AG09309 (cell line): ENCODE measurements at regions not wholly inside any gene's neighbourhood (a gene's known extent, or its start where the extent isn't known, plus 50 kb on each side); places are given as distances from the start of the nearest gene placed in this dataset.

ENCODE experiments used
- DNase-seq: peaks from one replicate; pipeline ENCODE4 v3.0.0-alpha.2; 2010; ENCODE audit warnings: low read depth
- H3K4me3 ChIP-seq: 2 replicates; pipeline ENCODE4 v1.5.1; 2011; ENCODE audit warnings: mild to moderate bottlenecking, low read depth, low read length, moderate library complexity; ENCODE audit not compliant: control insufficient read depth
- TF ChIP-seq, protein P1 (sequence below): IDR thresholded peaks from 2 replicates; pipeline ENCODE4 v1.5.1; 2011; ENCODE audit warnings: mild to moderate bottlenecking, low read depth, low read length, inconsistent platforms; ENCODE audit not compliant: insufficient read depth, control insufficient read depth; ENCODE audit errors: missing control alignments

DNA sequence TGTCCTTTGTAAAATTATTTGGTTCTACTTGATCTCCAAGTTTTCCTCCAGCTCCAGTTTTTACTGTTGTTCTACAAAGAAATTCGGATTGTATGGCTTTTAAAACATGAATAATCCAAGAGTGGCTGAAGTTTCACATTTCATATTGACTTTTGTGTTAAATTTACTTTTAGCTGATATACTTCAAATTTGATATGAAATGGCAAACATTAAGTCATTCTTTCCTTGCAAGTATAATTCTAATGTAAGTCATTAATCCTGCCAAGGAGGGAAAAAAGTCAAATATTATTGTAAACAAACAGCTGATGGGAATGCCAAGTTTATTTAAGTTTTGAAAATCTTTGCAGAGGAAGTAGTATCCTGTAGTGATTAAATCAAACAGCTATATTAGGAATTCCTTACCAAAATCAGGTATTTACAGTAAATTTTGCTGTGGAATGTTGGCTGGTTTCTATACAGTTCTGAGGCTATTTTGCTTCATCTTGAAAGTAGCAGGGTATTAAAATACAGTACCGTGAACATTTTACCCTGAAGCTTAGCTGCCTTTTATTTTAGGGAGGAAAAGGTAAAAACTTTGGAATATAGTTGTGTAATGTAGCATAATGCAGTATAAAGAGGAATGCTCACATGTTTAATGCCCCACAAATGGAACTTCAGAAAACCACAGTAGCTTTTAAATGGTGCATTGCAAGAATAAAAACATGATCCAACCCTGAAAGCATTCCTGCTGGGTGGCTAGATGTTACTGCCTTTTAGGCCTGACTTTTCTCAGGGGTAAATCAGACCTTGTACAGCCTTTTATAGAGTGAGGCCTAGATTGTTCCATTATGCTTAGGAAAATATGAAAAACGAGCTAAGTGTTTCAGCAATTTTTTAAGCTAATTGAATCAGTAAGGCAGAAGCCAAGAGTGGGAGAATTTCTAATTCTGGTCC is 62.7 kb upstream of the NT5C1B start:
- TF ChIP-seq, protein P1, sequence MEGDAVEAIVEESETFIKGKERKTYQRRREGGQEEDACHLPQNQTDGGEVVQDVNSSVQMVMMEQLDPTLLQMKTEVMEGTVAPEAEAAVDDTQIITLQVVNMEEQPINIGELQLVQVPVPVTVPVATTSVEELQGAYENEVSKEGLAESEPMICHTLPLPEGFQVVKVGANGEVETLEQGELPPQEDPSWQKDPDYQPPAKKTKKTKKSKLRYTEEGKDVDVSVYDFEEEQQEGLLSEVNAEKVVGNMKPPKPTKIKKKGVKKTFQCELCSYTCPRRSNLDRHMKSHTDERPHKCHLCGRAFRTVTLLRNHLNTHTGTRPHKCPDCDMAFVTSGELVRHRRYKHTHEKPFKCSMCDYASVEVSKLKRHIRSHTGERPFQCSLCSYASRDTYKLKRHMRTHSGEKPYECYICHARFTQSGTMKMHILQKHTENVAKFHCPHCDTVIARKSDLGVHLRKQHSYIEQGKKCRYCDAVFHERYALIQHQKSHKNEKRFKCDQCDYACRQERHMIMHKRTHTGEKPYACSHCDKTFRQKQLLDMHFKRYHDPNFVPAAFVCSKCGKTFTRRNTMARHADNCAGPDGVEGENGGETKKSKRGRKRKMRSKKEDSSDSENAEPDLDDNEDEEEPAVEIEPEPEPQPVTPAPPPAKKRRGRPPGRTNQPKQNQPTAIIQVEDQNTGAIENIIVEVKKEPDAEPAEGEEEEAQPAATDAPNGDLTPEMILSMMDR = no peak
- no peak overlapping the region for H3K4me3 ChIP-seq
- DNase-seq = peak; percentile 68

DNA sequence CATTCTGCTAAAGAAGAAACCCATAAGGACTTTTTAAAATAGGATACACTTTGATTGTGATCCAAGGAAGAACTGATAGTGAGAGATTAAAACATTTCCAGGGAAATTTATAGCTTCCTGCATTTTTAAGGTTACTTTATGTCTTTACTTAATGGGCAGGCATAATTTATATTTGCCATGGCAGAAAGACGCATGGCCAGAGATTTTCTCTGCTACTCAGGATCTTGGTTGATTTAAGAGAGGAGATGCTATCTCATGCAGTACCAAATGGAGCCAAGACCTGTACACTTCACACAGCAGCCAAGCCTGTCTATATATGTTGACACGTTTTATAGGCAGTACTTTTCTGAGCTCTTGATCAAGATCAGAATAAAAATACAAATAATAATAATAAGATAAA is 60.9 kb upstream of the NT5C1B start:
- DNase-seq = no peak
- TF ChIP-seq, protein P1 = no peak

DNA sequence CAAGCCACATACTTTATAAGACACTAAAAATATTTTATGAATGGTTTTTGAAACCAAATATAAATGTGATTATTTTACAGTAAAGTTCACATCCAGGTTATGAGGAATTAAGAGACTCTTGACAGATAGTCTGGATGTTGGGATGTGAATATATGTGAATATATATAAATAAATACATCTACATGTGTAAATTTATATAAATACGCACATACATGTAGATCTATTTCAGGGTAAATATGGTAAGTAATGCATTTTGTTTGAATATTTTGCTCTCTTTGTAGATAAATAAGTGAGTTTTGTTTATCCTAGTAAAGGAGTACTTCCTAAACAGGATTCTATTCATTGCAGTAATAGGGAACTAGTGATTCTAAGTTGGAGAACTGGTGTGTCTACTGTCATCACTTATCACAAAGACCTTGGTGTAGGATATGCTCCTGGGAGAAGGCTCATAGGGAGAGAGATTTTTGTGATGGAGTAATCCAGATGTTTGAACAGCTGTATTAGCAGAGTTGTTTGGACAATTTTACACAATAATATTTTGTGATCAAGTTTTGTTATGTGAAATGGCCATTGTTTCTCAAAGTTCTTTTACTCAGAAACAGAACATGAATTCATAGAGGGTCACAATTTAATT is 60.2 kb upstream of the NT5C1B start:
- DNase-seq = no peak
- H3K4me3 ChIP-seq = no peak overlapping the region
- TF ChIP-seq, protein P1 = no peak

More for the DNA sequence above, 60.9 kb upstream of the NT5C1B start:
- no peak overlapping the region for H3K4me3 ChIP-seq

DNA sequence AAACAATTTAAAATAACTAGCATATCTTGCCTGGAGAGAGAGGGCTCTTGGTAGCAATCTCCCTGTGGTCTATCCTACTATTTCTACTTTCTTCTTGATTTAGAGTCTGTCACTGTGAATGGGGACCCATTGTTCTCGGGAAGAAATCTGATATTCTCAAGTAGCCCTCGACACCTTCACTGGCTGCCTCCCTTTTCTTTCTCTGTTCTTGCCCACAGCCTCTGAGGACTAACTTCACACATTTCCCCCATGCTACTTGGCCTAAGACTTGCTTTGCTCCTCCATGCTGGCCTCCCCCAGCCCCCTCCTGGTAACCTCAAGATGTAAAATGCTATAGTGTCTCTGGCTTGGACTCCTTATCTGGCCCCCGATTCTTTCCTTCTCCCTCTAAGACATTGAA is 58.8 kb upstream of the NT5C1B start:
- DNase-seq = no peak
- TF ChIP-seq, protein P1 = no peak
- H3K4me3 ChIP-seq = no peak overlapping the region

DNA sequence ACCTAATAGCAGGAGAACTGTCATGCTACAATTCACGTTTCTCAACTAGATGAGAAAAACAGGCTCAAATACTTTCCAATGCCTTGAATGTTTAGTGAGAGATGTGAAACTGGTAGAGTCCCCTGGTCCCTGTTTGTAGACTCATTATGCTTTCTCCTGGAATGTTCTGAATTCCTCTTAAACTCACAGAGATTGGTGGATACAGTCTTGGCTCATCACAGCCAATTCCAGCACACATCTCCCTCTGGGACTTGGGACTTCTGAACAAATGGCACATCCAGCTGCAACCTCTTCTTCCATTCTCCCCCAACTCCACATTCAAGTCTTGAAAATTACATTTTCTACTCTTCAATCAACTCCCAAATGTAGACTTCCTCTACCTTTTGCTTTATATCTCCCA is 58.4 kb upstream of the NT5C1B start:
- TF ChIP-seq, protein P1 = no peak
- no peak overlapping the region for H3K4me3 ChIP-seq
- no peak for DNase-seq

DNA sequence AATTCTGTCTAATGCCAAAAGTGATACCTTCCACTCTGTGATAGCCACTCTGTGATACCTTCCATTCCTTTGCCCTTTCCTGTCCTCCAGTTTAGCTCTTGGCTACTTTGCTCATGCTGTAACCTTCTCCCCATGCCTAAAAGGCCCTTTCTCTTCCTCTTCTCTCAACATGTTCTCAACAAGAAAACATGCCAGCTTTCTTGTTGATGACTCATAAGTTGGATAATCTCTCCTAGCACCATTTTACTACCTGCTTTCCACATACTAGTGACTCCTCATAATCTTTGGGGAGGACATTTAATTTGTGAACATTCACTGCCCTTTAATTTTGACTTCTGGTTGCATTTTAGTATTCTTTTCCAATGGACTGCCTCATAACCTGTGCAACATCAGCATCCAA is 55.9 kb upstream of the NT5C1B start:
- H3K4me3 ChIP-seq = no peak overlapping the region
- DNase-seq = no peak
- TF ChIP-seq, protein P1 = no peak
